ENCODE measurements at regions not wholly inside any gene's neighbourhood (a gene's known extent, or its start where the extent isn't known, plus 50 kb on each side); places are given as distances from the start of the nearest gene placed in this dataset.

- TF ChIP-seq CTCF (IDR thresholded peaks at IDR 0.05) (no peak), POLR2A (IDR thresholded peaks at IDR 0.05) (no peak)
Observed at GRCh38 chr2:157155992-157156391, 101.5 kb upstream of the GALNT5 start.

All from heart left ventricle (tissue), 13 donors.